KMS-11 (cell line): ENCODE measurements at regions not wholly inside any gene's neighbourhood (a gene's known extent, or its start where the extent isn't known, plus 50 kb on each side); places are given as distances from the start of the nearest gene placed in this dataset.

Source experiments
- H2AFZ ChIP-seq: fragments of 200-600 bp; sonication (generic); 2 replicates; pipeline ENCODE4 v1.6.1; 2016; ENCODE audit warnings: antibody characterized with exemption, mixed run types, low read depth
- H3K27ac ChIP-seq: fragments of 200-600 bp; sonication (generic); 2 replicates; pipeline ENCODE4 v1.6.1; 2016; ENCODE audit warnings: mild to moderate bottlenecking, mixed run types
- H3K27me3 ChIP-seq: fragments of 200-600 bp; sonication (generic); 2 replicates; pipeline ENCODE4 v1.6.1; 2017; ENCODE audit warnings: mild to moderate bottlenecking, low read depth, mixed run types, moderate library complexity; ENCODE audit not compliant: insufficient read depth
- H3K36me3 ChIP-seq: fragments of 200-600 bp; sonication (generic); 2 replicates; pipeline ENCODE4 v1.6.1; 2017; ENCODE audit warnings: mild to moderate bottlenecking, mixed run types; ENCODE audit not compliant: insufficient read depth
- H3K4me1 ChIP-seq: fragments of 200-600 bp; sonication (generic); 2 replicates; pipeline ENCODE4 v1.6.1; 2016; ENCODE audit warnings: mild to moderate bottlenecking, low read depth, mixed run types; ENCODE audit not compliant: poor library complexity, severe bottlenecking
- H3K4me2 ChIP-seq: fragments of 200-600 bp; sonication (generic); 2 replicates; pipeline ENCODE4 v1.7.0; 2016; ENCODE audit warnings: mild to moderate bottlenecking, mixed run types
- H3K4me3 ChIP-seq: fragments of 200-600 bp; sonication (generic); IDR thresholded peaks from 2 replicates; pipeline ENCODE4 v1.6.1; 2017; ENCODE audit warnings: low read depth, low read length, mixed read lengths; ENCODE audit not compliant: insufficient read depth
- H3K79me2 ChIP-seq: fragments of 200-600 bp; sonication (generic); 2 replicates; pipeline ENCODE4 v1.6.1; 2016; ENCODE audit warnings: low read depth, mixed run types; ENCODE audit not compliant: insufficient read depth
- H3K9ac ChIP-seq: fragments of 200-600 bp; sonication (generic); 2 replicates; pipeline ENCODE4 v1.6.1; 2016; ENCODE audit warnings: mild to moderate bottlenecking, mixed run types
- H4K20me1 ChIP-seq: fragments of 200-600 bp; sonication (generic); 2 replicates; pipeline ENCODE4 v1.6.1; 2016; ENCODE audit warnings: mild to moderate bottlenecking, mixed run types; ENCODE audit not compliant: insufficient read depth
- CTCF ChIP-seq: fragments of 200-600 bp; sonication (generic); conservative IDR thresholded peaks from 2 replicates; pipeline ENCODE4 v1.6.1; 2017; ENCODE audit warnings: low read depth, mild to moderate bottlenecking, antibody characterized with exemption, low read length, moderate library complexity, mixed read lengths

GRCh38 chr5:101955891-101956290, 340.2 kb downstream of the SLCO4C1 start:
- Histone ChIP-seq H3K27ac (no peak overlapping the region), H4K20me1 (no peaks in the 10 kb centered on the region), H3K27me3 (no peaks in the 10 kb centered on the region), H2AFZ (no peak overlapping the region), H3K4me2 (no peak overlapping the region), H3K36me3 (no peaks in the 10 kb centered on the region; the same call in 1 of the 2 replicates), H3K79me2 (no peaks in the 10 kb centered on the region), H3K4me3 (no peak overlapping the region), H3K4me1 (no peaks in the 10 kb centered on the region), H3K9ac (no peak overlapping the region)
- TF ChIP-seq CTCF = no peak

- no peak for TF ChIP-seq CTCF
- Histone ChIP-seq H3K4me2 (no peak overlapping the region), H2AFZ (no peak overlapping the region), H3K9ac (no peak overlapping the region), H3K27me3 (no peaks in the 10 kb centered on the region), H3K4me3 (no peak overlapping the region), H3K79me2 (no peaks in the 10 kb centered on the region), H3K4me1 (no peaks in the 10 kb centered on the region), H4K20me1 (no peaks in the 10 kb centered on the region), H3K27ac (no peak overlapping the region), H3K36me3 (no peaks in the 10 kb centered on the region)
These were observed 346.1 kb downstream of the SLCO4C1 start for GRCh38 chr5:101950019-101950418.

GRCh38 chr5:101948615-101949014, 347.5 kb downstream of the SLCO4C1 start:
- Histone ChIP-seq H4K20me1 (no peaks in the 10 kb centered on the region), H3K27me3 (no peaks in the 10 kb centered on the region), H2AFZ (no peak overlapping the region), H3K4me2 (no peak overlapping the region), H3K9ac (no peak overlapping the region), H3K4me3 (no peak overlapping the region), H3K36me3 (no peaks in the 10 kb centered on the region), H3K79me2 (no peaks in the 10 kb centered on the region), H3K4me1 (no peaks in the 10 kb centered on the region), H3K27ac (no peak overlapping the region)
- TF ChIP-seq CTCF = no peak

- no peak for TF ChIP-seq CTCF
- Histone ChIP-seq H3K9ac (no peak overlapping the region), H3K36me3 (no peaks in the 10 kb centered on the region), H2AFZ (peak overlapping the region; percentile 7; the same call in 1 of the 2 replicates), H3K4me3 (no peak overlapping the region), H3K79me2 (no peaks in the 10 kb centered on the region), H3K4me2 (no peak overlapping the region), H3K4me1 (no peaks in the 10 kb centered on the region), H3K27ac (no peak overlapping the region), H4K20me1 (no peaks in the 10 kb centered on the region), H3K27me3 (no peaks in the 10 kb centered on the region)
These were observed 352.3 kb downstream of the SLCO4C1 start for GRCh38 chr5:101943784-101944183.
